Fibroblast of lung (primary cell): ENCODE measurements at regions not wholly inside any gene's neighbourhood (a gene's known extent, or its start where the extent isn't known, plus 50 kb on each side); places are given as distances from the start of the nearest gene placed in this dataset.
"Not testable (repeated sequence)": the region's sequence is repeated elsewhere in the genome, so short reads cannot be mapped to it uniquely, and the experiment has no call there.

Source experiments
- DNase-seq, 2 donors: peaks; one replicate each; pipeline versions ENCODE4 v3.0.0 to v3.0.0-alpha.2; 2010; ENCODE audit warnings: low read depth in 2 of 2
- H2AFZ ChIP-seq: 2 replicates; pipeline ENCODE4 v1.5.1; 2012; ENCODE audit warnings: low read length, control low read depth, inconsistent platforms
- H3K27ac ChIP-seq: 2 replicates; pipeline ENCODE4 v1.5.1; 2011; ENCODE audit warnings: low read length, control low read depth; ENCODE audit not compliant: insufficient read depth
- H3K27me3 ChIP-seq: 2 replicates; pipeline ENCODE4 v1.5.1; 2011; ENCODE audit warnings: mild to moderate bottlenecking, low read length; ENCODE audit not compliant: control insufficient read depth, insufficient read depth
- H3K36me3 ChIP-seq: 2 replicates; pipeline ENCODE4 v1.5.1; 2011; ENCODE audit warnings: low read length; ENCODE audit not compliant: control insufficient read depth, insufficient read depth
- H3K4me1 ChIP-seq: 2 replicates; pipeline ENCODE4 v1.5.1; 2011; ENCODE audit warnings: low read length; ENCODE audit not compliant: control insufficient read depth, insufficient read depth; ENCODE audit errors: extremely low read depth
- H3K4me2 ChIP-seq: 2 replicates; pipeline ENCODE4 v1.5.1; 2011; ENCODE audit warnings: low read length, control low read depth; ENCODE audit not compliant: insufficient read depth; ENCODE audit errors: extremely low read depth
- H3K4me3 ChIP-seq, 4 experiments: fragments of 200-600 bp in 1 of 4; sonication (generic) in 1 of 4; replicated peaks in 1 of 4; 2 replicates each; pipeline ENCODE4 v1.5.1; 2011 to 2016; ENCODE audit warnings: low read length in 4 of 4, low read depth in 3 of 4, mild to moderate bottlenecking in 3 of 4, control low read depth in 2 of 4, inconsistent platforms in 1 of 4, mixed read lengths in 1 of 4; ENCODE audit not compliant: insufficient read depth in 1 of 4; ENCODE audit errors: control extremely low read depth in 1 of 4
- H3K79me2 ChIP-seq: 2 replicates; pipeline ENCODE4 v1.5.1; 2012; ENCODE audit warnings: mild to moderate bottlenecking, low read length, inconsistent platforms; ENCODE audit not compliant: control insufficient read depth, insufficient read depth
- H3K9ac ChIP-seq: 2 replicates; pipeline ENCODE4 v1.5.1; 2011; ENCODE audit warnings: mild to moderate bottlenecking, low read length, control low read depth; ENCODE audit not compliant: insufficient read depth
- H3K9me3 ChIP-seq: 2 replicates; pipeline ENCODE4 v1.5.1; 2012; ENCODE audit warnings: low read depth, low read length; ENCODE audit not compliant: control insufficient read depth, insufficient read depth
- H4K20me1 ChIP-seq: 2 replicates; pipeline ENCODE4 v1.5.1; 2011; ENCODE audit warnings: low read length; ENCODE audit not compliant: control insufficient read depth, insufficient read depth; ENCODE audit errors: extremely low read depth
- EZH2 ChIP-seq: IDR thresholded peaks from 2 replicates; pipeline ENCODE4 v1.5.1; 2012; ENCODE audit warnings: low read length, control low read depth, mild to moderate bottlenecking; ENCODE audit errors: missing control alignments
- TF ChIP-seq, protein P1 (sequence below), 2 donors: IDR thresholded peaks in 1 of 2; conservative IDR thresholded peaks in 1 of 2; 1 replicate in 1 of 2; 2 replicates in 1 of 2; pipeline ENCODE4 v1.5.1; 2011 to 2012; ENCODE audit warnings: low read length in 2 of 2, control low read depth in 1 of 2, inconsistent platforms in 1 of 2, low read depth in 1 of 2, mild to moderate bottlenecking in 1 of 2

DNA sequence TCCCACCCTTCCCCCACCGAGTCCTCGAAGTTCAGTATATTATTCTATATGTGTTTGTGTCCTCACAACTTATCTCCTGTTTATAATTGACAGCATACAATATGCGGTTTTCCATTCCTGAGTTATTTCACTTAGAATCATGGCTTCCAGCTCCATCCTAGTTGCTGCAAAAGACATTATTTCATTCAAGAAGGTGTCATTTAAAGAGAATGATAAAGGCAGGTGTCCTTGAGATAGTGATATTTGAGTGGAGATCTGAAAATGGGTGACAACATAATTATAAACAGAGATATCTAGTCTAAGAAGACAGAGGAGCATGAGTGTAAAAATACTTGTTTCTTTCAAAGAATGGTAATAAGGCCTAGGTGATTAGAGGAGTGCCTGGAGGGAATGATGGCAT is 876.8 kb downstream of the SLC6A15 start:
- H3K9me3 ChIP-seq, result no peaks in the 10 kb centered on the region
- no peak overlapping the region for H3K27ac ChIP-seq
- TF ChIP-seq, protein P1, sequence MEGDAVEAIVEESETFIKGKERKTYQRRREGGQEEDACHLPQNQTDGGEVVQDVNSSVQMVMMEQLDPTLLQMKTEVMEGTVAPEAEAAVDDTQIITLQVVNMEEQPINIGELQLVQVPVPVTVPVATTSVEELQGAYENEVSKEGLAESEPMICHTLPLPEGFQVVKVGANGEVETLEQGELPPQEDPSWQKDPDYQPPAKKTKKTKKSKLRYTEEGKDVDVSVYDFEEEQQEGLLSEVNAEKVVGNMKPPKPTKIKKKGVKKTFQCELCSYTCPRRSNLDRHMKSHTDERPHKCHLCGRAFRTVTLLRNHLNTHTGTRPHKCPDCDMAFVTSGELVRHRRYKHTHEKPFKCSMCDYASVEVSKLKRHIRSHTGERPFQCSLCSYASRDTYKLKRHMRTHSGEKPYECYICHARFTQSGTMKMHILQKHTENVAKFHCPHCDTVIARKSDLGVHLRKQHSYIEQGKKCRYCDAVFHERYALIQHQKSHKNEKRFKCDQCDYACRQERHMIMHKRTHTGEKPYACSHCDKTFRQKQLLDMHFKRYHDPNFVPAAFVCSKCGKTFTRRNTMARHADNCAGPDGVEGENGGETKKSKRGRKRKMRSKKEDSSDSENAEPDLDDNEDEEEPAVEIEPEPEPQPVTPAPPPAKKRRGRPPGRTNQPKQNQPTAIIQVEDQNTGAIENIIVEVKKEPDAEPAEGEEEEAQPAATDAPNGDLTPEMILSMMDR (conservative IDR thresholded peaks at IDR 0.05 in 1 of 2, IDR thresholded peaks at IDR 0.05 in 1 of 2; ENCODE audit: low read depth in 1 of 2, low read length in 2 of 2), result no peak
- no peak for TF ChIP-seq EZH2
- no peaks in the 10 kb centered on the region for H3K36me3 ChIP-seq
- no peak overlapping the region for H3K4me3 ChIP-seq
- H3K9ac ChIP-seq, result no peak overlapping the region
- H3K4me2 ChIP-seq, result no peak overlapping the region
- H2AFZ ChIP-seq, result no peak overlapping the region
- H3K4me1 ChIP-seq, result no peaks in the 10 kb centered on the region
- DNase-seq, result no peak
- H3K79me2 ChIP-seq, result no peaks in the 10 kb centered on the region
- H3K27me3 ChIP-seq, result no peaks in the 10 kb centered on the region
- H4K20me1 ChIP-seq, result no peaks in the 10 kb centered on the region

DNA sequence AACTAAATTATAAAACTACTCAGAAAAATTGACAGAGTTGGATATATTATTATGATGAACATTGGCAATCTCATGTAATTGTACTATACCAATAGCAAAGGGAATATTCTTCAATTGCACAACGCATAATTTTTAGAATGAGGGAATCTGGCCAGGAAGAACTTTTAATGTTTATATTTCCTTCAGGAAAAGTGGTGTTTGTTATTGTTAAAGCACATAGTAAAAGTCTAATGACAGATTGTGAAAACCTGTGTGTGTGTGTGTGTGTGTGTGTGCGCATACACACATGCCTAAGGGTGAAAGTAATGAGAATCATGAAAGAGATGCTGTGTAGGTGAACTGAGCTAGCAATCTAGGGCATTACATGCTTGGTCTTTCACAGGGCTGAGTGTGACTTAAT is 877.7 kb downstream of the SLC6A15 start:
- H3K79me2 ChIP-seq, result no peaks in the 10 kb centered on the region
- H3K4me1 ChIP-seq, result no peaks in the 10 kb centered on the region
- H3K9me3 ChIP-seq, result no peaks in the 10 kb centered on the region
- no peak overlapping the region for H3K27ac ChIP-seq
- H2AFZ ChIP-seq, result no peak overlapping the region
- no peak overlapping the region for H3K4me2 ChIP-seq
- no peak overlapping the region for H3K9ac ChIP-seq
- H3K4me3 ChIP-seq, result no peak overlapping the region
- H4K20me1 ChIP-seq, result no peaks in the 10 kb centered on the region
- H3K36me3 ChIP-seq, result no peaks in the 10 kb centered on the region
- no peak for TF ChIP-seq EZH2
- TF ChIP-seq, protein P1 (conservative IDR thresholded peaks at IDR 0.05 in 1 of 2, IDR thresholded peaks at IDR 0.05 in 1 of 2; ENCODE audit: low read depth in 1 of 2, low read length in 2 of 2), result no peak
- peak in 1 of 2 donors; percentile 66 for DNase-seq
- H3K27me3 ChIP-seq, result no peaks in the 10 kb centered on the region

DNA sequence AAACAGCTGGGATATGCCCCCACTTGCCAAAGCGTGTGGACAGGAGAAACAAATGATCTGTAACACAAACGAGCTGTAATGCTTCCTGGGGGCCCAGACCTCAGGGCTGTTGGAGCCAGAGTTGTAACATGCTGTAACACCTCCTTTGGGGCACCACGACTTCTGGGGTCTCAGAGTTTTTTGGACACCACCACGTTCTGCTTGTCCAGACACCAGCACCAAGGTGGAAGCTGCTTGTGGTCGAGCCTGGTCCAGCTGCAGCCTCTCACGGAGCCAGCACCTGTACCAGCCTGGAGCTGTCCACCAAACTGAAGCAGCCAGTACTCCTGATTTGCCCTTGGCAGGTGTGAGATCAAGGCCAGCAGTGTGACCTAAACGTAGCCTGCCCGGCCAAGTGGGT is 879.4 kb downstream of the SLC6A15 start:
- H3K4me3 ChIP-seq, result no peak overlapping the region
- H3K4me2 ChIP-seq, result no peak overlapping the region
- TF ChIP-seq, protein P1 (conservative IDR thresholded peaks at IDR 0.05 in 1 of 2, IDR thresholded peaks at IDR 0.05 in 1 of 2; ENCODE audit: low read depth in 1 of 2, low read length in 2 of 2), result no peak
- no peak for TF ChIP-seq EZH2
- DNase-seq, result no peak
- H3K27ac ChIP-seq, result no peak overlapping the region
- no peaks in the 10 kb centered on the region for H4K20me1 ChIP-seq
- H3K9me3 ChIP-seq, result no peaks in the 10 kb centered on the region
- no peak overlapping the region for H2AFZ ChIP-seq
- no peaks in the 10 kb centered on the region for H3K36me3 ChIP-seq
- H3K9ac ChIP-seq, result no peak overlapping the region
- no peaks in the 10 kb centered on the region for H3K27me3 ChIP-seq
- no peaks in the 10 kb centered on the region for H3K79me2 ChIP-seq
- H3K4me1 ChIP-seq, result no peaks in the 10 kb centered on the region

DNA sequence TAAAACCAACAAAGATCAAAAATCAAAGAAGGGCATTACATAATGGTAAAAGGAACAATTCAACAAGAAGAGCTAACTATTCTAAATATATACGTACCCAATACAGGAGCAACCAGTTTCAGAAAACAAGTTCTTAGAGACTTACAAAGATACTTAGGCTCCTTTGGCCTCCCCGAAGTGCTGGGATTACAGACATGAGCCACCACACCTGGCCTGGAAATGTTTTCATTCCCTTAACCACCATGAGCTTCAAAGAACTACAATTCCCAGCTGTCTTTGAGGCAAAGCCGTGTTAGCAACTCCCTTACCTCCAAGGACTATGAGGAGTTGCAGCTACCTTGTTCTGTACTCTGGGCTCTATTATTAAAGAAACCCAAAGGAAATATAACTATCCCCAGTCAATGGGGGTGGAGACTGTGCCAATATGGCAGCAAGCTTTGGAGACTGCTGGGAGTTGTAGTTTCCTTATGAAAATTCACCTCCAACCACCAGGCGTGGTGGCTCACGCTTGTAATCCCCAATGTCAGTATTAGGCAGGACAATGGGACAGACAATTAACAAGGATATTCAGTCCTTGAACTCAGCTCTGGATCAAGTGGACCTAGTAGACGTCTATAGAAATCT is 893.9 kb downstream of the SLC6A15 start:
- not testable (repeated sequence) for H3K36me3 ChIP-seq, H3K9me3 ChIP-seq, DNase-seq, H3K27me3 ChIP-seq, H3K4me1 ChIP-seq, H3K79me2 ChIP-seq, H3K9ac ChIP-seq, H3K4me2 ChIP-seq, H4K20me1 ChIP-seq, H3K4me3 ChIP-seq, H2AFZ ChIP-seq, H3K27ac ChIP-seq
